ENCODE measurements at regions not wholly inside any gene's neighbourhood (a gene's known extent, or its start where the extent isn't known, plus 50 kb on each side); places are given as distances from the start of the nearest gene placed in this dataset.

- TF ChIP-seq CTCF (IDR thresholded peaks at IDR 0.05; ENCODE audit: low read depth, low read length, poor library complexity, severe bottlenecking) (no peak), EZH2phosphoT487 (IDR thresholded peaks at IDR 0.05; ENCODE audit: borderline replicate concordance, low read length) (no peak)
These were observed 274.9 kb upstream of the TGFBR2 start for GRCh38 chr3:30331519-30331918.

Data from DOHH2 (cell line).